HepG2 (cell line): ENCODE measurements at regions not wholly inside any gene's neighbourhood (a gene's known extent, or its start where the extent isn't known, plus 50 kb on each side); places are given as distances from the start of the nearest gene placed in this dataset.

Source experiments
- CCDC6 ChIP-seq: sonication (generic); formaldehyde crosslinking; IDR thresholded peaks from 2 replicates; pipeline ENCODE4 v1.8.1; 2022; ENCODE audit warnings: mild to moderate bottlenecking, missing genetic modification reagents, moderate library complexity
- EP300 ChIP-seq, 3 experiments: sonication (generic) in 1 of 3; formaldehyde crosslinking in 1 of 3; IDR thresholded peaks; 2 replicates each; pipeline versions ENCODE4 v1.5.1 to v1.6.1; 2011 to 2020; ENCODE audit warnings: low read depth in 2 of 3, low read length in 2 of 3, borderline replicate concordance in 1 of 3, improper control_type of control experiment in 1 of 3, mild to moderate bottlenecking in 1 of 3, missing genetic modification reagents in 1 of 3, moderate library complexity in 1 of 3
- EZH2 ChIP-seq: conservative IDR thresholded peaks from 2 replicates; pipeline ENCODE4 v1.6.1; 2012; ENCODE audit warnings: mild to moderate bottlenecking, low read depth, low read length, moderate library complexity
- MIXL1 ChIP-seq: IDR thresholded peaks from 2 replicates; pipeline ENCODE4 v1.6.1; 2016
- ZFP62 ChIP-seq: sonication (generic); formaldehyde crosslinking; IDR thresholded peaks from 2 replicates; pipeline ENCODE4 v1.4.0; 2020; ENCODE audit warnings: missing genetic modification reagents
- ZNF407 ChIP-seq: sonication (generic); formaldehyde crosslinking; IDR thresholded peaks from one replicate; pipeline ENCODE4 v1.5.1; 2020; ENCODE audit warnings: mild to moderate bottlenecking, missing genetic modification reagents; ENCODE audit errors: not compliant biosample characterization
- ZNF562 ChIP-seq: sonication (generic); formaldehyde crosslinking; IDR thresholded peaks from 2 replicates; pipeline ENCODE4 v1.8.0; 2022; ENCODE audit warnings: missing genetic modification reagents, borderline replicate concordance
- TF ChIP-seq, protein P1 (sequence below): sonication (generic); formaldehyde crosslinking; IDR thresholded peaks from 2 replicates; pipeline ENCODE4 v1.5.1; 2020; ENCODE audit warnings: mild to moderate bottlenecking, missing genetic modification reagents, moderate library complexity

DNA sequence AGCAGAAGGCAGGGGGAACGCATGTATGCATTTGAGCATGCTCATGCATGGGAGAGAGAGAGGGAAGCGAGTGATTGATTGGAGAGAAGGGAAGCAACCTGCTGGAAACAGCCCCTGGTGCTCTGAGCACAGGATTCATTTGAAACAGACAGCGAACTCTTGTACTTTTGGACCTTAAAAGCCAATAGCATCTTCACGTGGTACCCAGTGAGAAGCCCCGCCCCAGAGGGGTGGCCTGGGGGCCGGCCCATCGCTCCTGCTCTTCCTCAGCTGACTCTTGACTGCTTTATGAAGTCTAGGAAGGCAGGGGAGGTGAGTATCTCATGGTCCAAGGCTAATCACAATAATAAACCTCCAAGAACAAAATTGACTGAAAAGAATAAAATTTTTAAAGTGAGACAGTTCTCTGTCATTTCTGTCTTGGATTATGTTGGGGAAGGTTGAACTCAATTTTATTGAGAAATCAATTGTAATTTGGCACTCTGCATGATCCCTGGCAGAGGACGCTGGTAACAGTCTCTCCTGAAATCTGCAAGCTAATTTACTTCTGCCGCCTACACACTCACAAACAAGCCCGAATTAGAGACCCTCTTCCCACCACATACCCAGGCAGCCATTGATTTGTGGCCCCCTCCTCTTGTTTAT is 168.2 kb upstream of the PPARGC1A start (continued):
- TF ChIP-seq ZNF407 (CRISPR knock-in tag) (no peak), EP300 (IDR thresholded peaks at IDR 0.05; ENCODE audit: low read depth in 2 of 2, low read length in 2 of 2) (no peak), EP300 (CRISPR knock-in tag; IDR thresholded peaks at IDR 0.05; ENCODE audit: borderline replicate concordance) (no peak), ZNF562 (CRISPR knock-in tag) (no peak), CCDC6 (CRISPR knock-in tag) (no peak), ZFP62 (CRISPR knock-in tag) (no peak), MIXL1 (no peak), EZH2 (no peak)
- TF ChIP-seq, protein P1, sequence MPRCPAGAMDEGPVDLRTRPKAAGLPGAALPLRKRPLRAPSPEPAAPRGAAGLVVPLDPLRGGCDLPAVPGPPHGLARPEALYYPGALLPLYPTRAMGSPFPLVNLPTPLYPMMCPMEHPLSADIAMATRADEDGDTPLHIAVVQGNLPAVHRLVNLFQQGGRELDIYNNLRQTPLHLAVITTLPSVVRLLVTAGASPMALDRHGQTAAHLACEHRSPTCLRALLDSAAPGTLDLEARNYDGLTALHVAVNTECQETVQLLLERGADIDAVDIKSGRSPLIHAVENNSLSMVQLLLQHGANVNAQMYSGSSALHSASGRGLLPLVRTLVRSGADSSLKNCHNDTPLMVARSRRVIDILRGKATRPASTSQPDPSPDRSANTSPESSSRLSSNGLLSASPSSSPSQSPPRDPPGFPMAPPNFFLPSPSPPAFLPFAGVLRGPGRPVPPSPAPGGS (CRISPR knock-in tag): no peak
